ENCODE measurements at regions not wholly inside any gene's neighbourhood (a gene's known extent, or its start where the extent isn't known, plus 50 kb on each side); places are given as distances from the start of the nearest gene placed in this dataset.
A peak's percentile ranks its signal among the peaks of the same experiment; 100 is the strongest.

DNA sequence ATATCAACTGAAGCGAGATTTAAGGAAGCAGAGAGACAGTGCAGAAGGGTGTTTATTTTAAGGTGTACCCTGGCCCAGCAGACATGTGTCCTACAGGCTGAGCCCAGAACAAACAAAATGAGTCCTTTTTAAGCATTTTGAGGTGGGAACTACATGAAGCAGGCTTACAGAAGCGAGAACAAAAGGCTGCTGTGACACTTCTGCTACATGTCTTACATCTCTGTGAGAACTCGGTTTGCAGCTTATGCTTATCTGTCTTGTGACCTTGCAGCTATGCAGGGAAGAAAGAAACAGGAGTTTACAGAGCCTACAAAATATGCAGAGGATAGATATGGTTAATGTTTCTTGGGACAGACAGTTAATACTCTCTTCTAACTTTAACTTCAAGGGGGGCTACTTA is 295.9 kb downstream of the CEMIP2 start:
- DNase-seq (ENCODE audit: low read depth) = no peak
- TF ChIP-seq, protein P1, sequence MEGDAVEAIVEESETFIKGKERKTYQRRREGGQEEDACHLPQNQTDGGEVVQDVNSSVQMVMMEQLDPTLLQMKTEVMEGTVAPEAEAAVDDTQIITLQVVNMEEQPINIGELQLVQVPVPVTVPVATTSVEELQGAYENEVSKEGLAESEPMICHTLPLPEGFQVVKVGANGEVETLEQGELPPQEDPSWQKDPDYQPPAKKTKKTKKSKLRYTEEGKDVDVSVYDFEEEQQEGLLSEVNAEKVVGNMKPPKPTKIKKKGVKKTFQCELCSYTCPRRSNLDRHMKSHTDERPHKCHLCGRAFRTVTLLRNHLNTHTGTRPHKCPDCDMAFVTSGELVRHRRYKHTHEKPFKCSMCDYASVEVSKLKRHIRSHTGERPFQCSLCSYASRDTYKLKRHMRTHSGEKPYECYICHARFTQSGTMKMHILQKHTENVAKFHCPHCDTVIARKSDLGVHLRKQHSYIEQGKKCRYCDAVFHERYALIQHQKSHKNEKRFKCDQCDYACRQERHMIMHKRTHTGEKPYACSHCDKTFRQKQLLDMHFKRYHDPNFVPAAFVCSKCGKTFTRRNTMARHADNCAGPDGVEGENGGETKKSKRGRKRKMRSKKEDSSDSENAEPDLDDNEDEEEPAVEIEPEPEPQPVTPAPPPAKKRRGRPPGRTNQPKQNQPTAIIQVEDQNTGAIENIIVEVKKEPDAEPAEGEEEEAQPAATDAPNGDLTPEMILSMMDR (conservative IDR thresholded peaks at IDR 0.05; ENCODE audit: control insufficient read depth, insufficient read depth, low read depth, low read length) = no peak
- H3K4me3 ChIP-seq (ENCODE audit: control insufficient read depth, low read depth, low read length) = no peak overlapping the region

DNA sequence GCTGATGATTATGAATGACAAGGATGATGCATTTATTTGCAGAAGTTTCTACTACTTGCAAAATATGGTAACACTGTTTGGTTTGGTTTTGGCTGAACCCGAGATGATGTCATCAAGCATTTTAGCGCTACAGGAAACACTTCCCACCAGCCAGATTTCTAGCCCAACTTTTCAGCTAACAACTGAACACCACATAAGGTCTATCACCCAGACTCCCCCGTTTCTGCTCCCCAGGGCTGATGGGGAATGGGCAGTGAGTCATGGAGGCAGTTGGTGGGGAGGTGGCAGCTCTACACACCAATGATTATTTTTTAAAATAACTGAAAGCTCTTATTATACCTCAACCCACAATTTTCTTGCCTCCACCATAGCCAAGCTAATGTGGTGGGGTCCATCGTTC is 302.9 kb downstream of the CEMIP2 start:
- TF ChIP-seq, protein P1 (conservative IDR thresholded peaks at IDR 0.05; ENCODE audit: control insufficient read depth, insufficient read depth, low read depth, low read length) = no peak
- DNase-seq (ENCODE audit: low read depth) = no peak
- H3K4me3 ChIP-seq (ENCODE audit: control insufficient read depth, low read depth, low read length) = no peak overlapping the region

DNA sequence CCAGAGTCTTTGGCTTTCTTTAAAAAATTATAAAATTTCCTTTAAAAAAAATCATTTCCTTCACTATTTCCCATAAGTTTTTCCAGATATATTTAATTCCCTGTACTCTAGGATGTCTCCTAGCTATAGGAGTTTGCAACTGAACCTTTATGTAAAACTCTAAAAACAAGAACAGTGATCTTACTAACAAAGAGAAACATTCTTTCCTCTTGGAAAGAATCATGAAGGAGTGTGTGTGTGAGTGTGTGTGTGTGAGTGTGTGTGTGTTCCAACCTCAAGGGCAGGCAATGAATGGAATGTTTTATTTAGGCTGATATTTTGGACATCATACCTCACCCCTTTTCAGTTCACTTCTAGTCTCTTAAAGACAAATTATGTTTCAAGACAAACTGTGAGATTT is 309.2 kb downstream of the CEMIP2 start:
- TF ChIP-seq, protein P1 (conservative IDR thresholded peaks at IDR 0.05; ENCODE audit: control insufficient read depth, insufficient read depth, low read depth, low read length) = no peak
- H3K4me3 ChIP-seq (ENCODE audit: control insufficient read depth, low read depth, low read length) = no peak overlapping the region
- no peak for DNase-seq (ENCODE audit: low read depth)

DNA sequence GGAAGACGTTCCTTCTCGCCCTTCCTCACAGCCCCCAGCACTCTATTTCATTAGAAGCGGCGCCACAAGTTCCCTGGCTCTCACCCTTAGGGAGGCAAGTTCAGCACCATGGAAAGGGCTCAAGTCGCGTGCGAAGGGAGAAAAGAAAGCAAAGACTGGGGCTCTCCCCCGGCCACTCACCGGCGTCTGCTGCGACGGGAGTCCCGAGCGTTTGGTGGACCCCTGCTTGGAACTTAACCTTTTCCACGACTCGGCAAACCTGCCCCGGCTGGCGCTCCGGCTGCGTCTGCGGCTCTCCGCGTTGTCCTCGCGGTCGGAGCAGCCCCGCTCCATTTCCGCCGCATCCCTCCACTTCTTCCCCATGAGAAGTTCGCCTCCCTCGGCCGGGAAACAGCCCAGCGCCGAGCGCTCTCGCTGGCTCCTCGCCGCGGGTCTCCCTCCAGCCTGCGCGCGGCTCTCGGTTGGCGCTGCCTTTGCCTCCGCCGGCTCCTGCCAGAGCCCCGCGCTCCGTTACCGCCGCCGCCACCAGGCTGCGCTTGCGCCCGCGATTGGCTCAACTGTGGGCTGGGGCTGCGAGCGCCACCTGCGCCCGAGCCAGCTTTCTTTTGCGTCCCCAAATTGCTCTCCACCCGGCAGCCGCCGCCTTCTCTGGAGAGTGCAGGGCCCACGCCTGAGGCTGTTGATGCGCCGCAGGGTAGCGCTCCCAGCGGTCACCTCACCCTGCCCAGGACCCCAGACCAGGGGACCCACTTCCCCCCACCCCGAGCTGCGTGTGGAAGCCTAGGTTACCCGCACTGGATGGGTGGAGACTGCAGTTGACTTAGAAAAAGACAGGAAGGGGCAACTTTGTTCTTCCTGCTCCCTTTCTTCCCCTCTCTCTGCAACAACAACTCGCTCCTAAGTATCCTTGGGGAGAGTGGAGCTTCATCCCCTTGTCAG is 321.6 kb downstream of the CEMIP2 start:
- H3K4me3 ChIP-seq (ENCODE audit: control insufficient read depth, low read depth, low read length) = peak overlapping the region; percentile 23
- peak; percentile 47 for DNase-seq (ENCODE audit: low read depth)
- TF ChIP-seq, protein P1 (conservative IDR thresholded peaks at IDR 0.05; ENCODE audit: control insufficient read depth, insufficient read depth, low read depth, low read length) = no peak

DNA sequence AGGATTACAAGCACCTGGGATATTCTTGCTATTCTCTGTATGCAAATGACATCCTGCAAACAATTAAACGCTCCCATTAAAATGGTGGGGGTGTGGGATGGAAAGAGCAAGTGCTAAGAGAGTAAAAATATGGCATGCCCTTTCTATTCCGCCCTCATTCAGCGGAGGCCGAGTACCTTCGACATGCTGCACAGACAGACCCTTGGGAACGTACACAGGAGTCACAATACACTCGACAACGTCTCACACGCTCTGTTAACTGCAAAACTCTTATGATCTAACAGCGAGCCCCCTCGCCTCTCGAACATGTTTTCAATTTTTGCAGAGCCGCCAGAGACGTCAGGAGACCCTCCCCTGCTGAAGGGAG is 322.2 kb downstream of the CEMIP2 start:
- DNase-seq (ENCODE audit: low read depth) = no peak
- H3K4me3 ChIP-seq (ENCODE audit: control insufficient read depth, low read depth, low read length) = no peak overlapping the region

DNA sequence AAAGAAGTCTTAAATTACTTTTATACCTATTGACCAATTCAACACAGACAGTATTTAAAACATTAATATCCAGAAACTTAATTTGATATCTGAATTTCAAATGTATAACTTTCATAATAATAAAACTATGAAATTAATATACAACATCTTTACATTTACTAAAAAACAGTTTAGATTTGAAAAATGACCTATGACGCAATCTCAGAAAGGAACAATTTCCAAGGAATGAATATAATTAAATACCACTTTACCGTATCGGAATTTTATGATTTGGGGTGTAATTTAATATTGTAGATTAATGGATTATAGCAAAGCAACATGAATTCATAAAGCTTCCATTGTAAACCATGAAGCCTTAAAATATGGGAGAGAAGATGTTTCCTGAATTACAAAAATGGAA is 321.5 kb upstream of the TRPM3 start:
- TF ChIP-seq, protein P1 (conservative IDR thresholded peaks at IDR 0.05; ENCODE audit: control insufficient read depth, insufficient read depth, low read depth, low read length) = no peak
- no peak overlapping the region for H3K4me3 ChIP-seq (ENCODE audit: control insufficient read depth, low read depth, low read length)
- no peak for DNase-seq (ENCODE audit: low read depth)

More for the DNA sequence above, 322.2 kb downstream of the CEMIP2 start:
- TF ChIP-seq, protein P1 (conservative IDR thresholded peaks at IDR 0.05; ENCODE audit: control insufficient read depth, insufficient read depth, low read depth, low read length) = no peak
